K562 (cell line): ENCODE measurements at regions not wholly inside any gene's neighbourhood (a gene's known extent, or its start where the extent isn't known, plus 50 kb on each side); places are given as distances from the start of the nearest gene placed in this dataset.

ENCODE experiments used
- ATAC-seq: fragments of 200-7000 bp; cut with Tn5 transposase; 3 replicates; pipeline ENCODE4 v1.9.1; 2020; ENCODE audit warnings: moderate library complexity
- BruUV-seq: library from RNA; stranded (reverse); fragments of 400-500 nt; replicated peaks from 2 replicates; lab custom pipeline; 2021; lab: Mats Ljungman, UMichigan
- CTCF ChIA-PET: fragments of 300-600 bp; formaldehyde crosslinking; extraction: SDS; loops from one replicate; lab custom pipeline; 2021; ENCODE audit warnings: low intra/inter-chr PET ratio; lab: Yijun Ruan, JAX
- POLR2A ChIA-PET: fragments of 300-600, 350-650 bp; sonication (Branson Sonifier 250); formaldehyde crosslinking; extraction: SDS; loops from one replicate; lab custom pipeline; 2021; ENCODE audit warnings: antibody characterized with exemption, inconsistent platforms; lab: Yijun Ruan, JAX
- DNase-seq, 4 experiments: peaks; one replicate each; pipeline versions ENCODE4 v3.0.0 to v3.0.0-alpha.2; 2011 to 2018; ENCODE audit warnings: low spot score in 3 of 4, mixed read lengths in 3 of 4; ENCODE audit errors: extremely low read depth in 1 of 4
- FAIRE-seq: peaks from 2 replicates; lab custom pipeline; 2011; peaks lifted over from hg19 to GRCh38; lab: Jason Lieb, UNC
- H2AFZ ChIP-seq: 2 replicates; pipeline ENCODE4 v1.6.0; 2011; ENCODE audit warnings: low read depth, low read length, control low read depth, inconsistent platforms
- H3K27ac ChIP-seq: fragments of 200-600 bp; 3 replicates; pipeline ENCODE4 v1.8.0; 2011; ENCODE audit warnings: low read depth, mild to moderate bottlenecking, control low read depth, inconsistent platforms, low read length, moderate library complexity, mixed read lengths; ENCODE audit errors: extremely low read depth
- H3K27me3 ChIP-seq, 2 experiments: fragments of 300-600 bp in 1 of 2; 2 replicates in 1 of 2; 3 replicates in 1 of 2; pipeline versions ENCODE4 v1.6.0 to v1.8.0; 2011; ENCODE audit warnings: inconsistent platforms in 2 of 2, low read length in 2 of 2, mild to moderate bottlenecking in 1 of 2, mixed read lengths in 1 of 2, moderate library complexity in 1 of 2; ENCODE audit not compliant: control insufficient read depth in 2 of 2, insufficient read depth in 2 of 2
- H3K36me3 ChIP-seq: fragments of 300-600 bp; 3 replicates; pipeline ENCODE4 v1.8.0; 2011; ENCODE audit warnings: mild to moderate bottlenecking, low read length, inconsistent platforms; ENCODE audit not compliant: control insufficient read depth, insufficient read depth
- H3K4me1 ChIP-seq, 2 experiments: fragments of 200-600 bp in 1 of 2; replicated peaks in 1 of 2; 2 replicates in 1 of 2; 3 replicates in 1 of 2; pipeline versions ENCODE4 v1.5.1 to v1.8.0; 2011; ENCODE audit warnings: inconsistent platforms in 2 of 2, low read length in 2 of 2, mild to moderate bottlenecking in 1 of 2, mixed read lengths in 1 of 2, moderate library complexity in 1 of 2; ENCODE audit not compliant: control insufficient read depth in 2 of 2, insufficient read depth in 2 of 2
- H3K4me2 ChIP-seq: 2 replicates; pipeline ENCODE4 v1.6.1; 2011; ENCODE audit warnings: low read length, control low read depth, inconsistent platforms, mixed read lengths; ENCODE audit not compliant: insufficient read depth
- H3K4me3 ChIP-seq: fragments of 200-600 bp; sonication (generic), shearing (Covaris generic); 2 replicates; pipeline ENCODE4 v1.5.1; 2016; ENCODE audit warnings: control low read depth, inconsistent platforms
- H3K79me2 ChIP-seq: fragments of 200-600 bp; 3 replicates; pipeline ENCODE4 v1.8.0; 2011; ENCODE audit warnings: low read length, inconsistent platforms; ENCODE audit not compliant: control insufficient read depth, insufficient read depth
- H3K9ac ChIP-seq, 2 experiments: 2 replicates each; pipeline versions ENCODE4 v1.6.0 to v1.6.1; 2011; ENCODE audit warnings: low read depth in 2 of 2, low read length in 2 of 2, control low read depth in 1 of 2, inconsistent platforms in 1 of 2, mild to moderate bottlenecking in 1 of 2, mixed read lengths in 1 of 2; ENCODE audit not compliant: insufficient read depth in 1 of 2
- H3K9me1 ChIP-seq: one replicate; pipeline ENCODE4 v1.6.0; 2011; ENCODE audit warnings: inconsistent platforms, mild to moderate bottlenecking, low read length, moderate library complexity; ENCODE audit not compliant: control insufficient read depth, insufficient read depth
- H3K9me3 ChIP-seq: replicated peaks from 2 replicates; pipeline ENCODE4 v1.5.1; 2011; ENCODE audit warnings: low read depth, low read length, inconsistent platforms; ENCODE audit not compliant: control insufficient read depth, insufficient read depth
- H4K20me1 ChIP-seq: replicated peaks from 2 replicates; pipeline ENCODE4 v1.6.1; 2011; ENCODE audit warnings: low read length, inconsistent platforms, mixed read lengths; ENCODE audit not compliant: control insufficient read depth, insufficient read depth
- BMI1 ChIP-seq: fragments of 150-350 bp; IDR thresholded peaks from 2 replicates; pipeline ENCODE4 v1.6.1; 2014; ENCODE audit warnings: low read length
- BRF1 ChIP-seq: IDR thresholded peaks from 3 replicates; pipeline ENCODE4 v1.6.1; 2011; ENCODE audit warnings: borderline replicate concordance, mild to moderate bottlenecking; ENCODE audit not compliant: insufficient read length; ENCODE audit errors: extremely low read depth
- CAMTA2 ChIP-seq: fragments of 250-450 bp; sonication (Bioruptor Pico); conservative IDR thresholded peaks from 2 replicates; pipeline ENCODE4 v1.5.1; 2022
- CBFA2T2 ChIP-seq: fragments of 450-650 bp; conservative IDR thresholded peaks from 2 replicates; pipeline ENCODE4 v1.6.1; 2017; ENCODE audit warnings: mild to moderate bottlenecking
- CUX1 ChIP-seq: fragments of 200-800 bp; sonication (Bioruptor generic); IDR thresholded peaks from 2 replicates; pipeline ENCODE4 v1.6.1; 2016; ENCODE audit warnings: missing genetic modification characterization, missing compliant biosample characterization
- ETV6 ChIP-seq, 3 experiments: fragments of 150-350 bp in 1 of 3; sonication (generic) in 1 of 3; formaldehyde crosslinking in 1 of 3; IDR thresholded peaks; 2 replicates each; pipeline versions ENCODE4 v1.6.1 to v1.8.0; 2014 to 2022; ENCODE audit warnings: borderline replicate concordance in 2 of 3, low read depth in 2 of 3, antibody characterized with exemption in 1 of 3, low read length in 1 of 3, mild to moderate bottlenecking in 1 of 3, missing genetic modification reagents in 1 of 3
- HINFP ChIP-seq: fragments of 450-650 bp; conservative IDR thresholded peaks from 2 replicates; pipeline ENCODE4 v1.6.1; 2016; ENCODE audit warnings: missing genetic modification characterization, low read depth, mild to moderate bottlenecking, control low read depth, missing compliant biosample characterization
- IRF1 ChIP-seq: sonication (generic); formaldehyde crosslinking; IDR thresholded peaks from 2 replicates; pipeline ENCODE4 v1.8.0; 2022; ENCODE audit warnings: missing genetic modification reagents, mild to moderate bottlenecking, borderline replicate concordance
- LEF1 ChIP-seq: fragments of 450-650 bp; IDR thresholded peaks from 2 replicates; pipeline ENCODE4 v1.6.1; 2016; ENCODE audit warnings: mild to moderate bottlenecking
- MAX ChIP-seq: sonication (generic); formaldehyde crosslinking; IDR thresholded peaks from 2 replicates; pipeline ENCODE4 v1.9.0; 2022; ENCODE audit warnings: mild to moderate bottlenecking, missing genetic modification reagents
- RFX5 ChIP-seq: IDR thresholded peaks from 2 replicates; pipeline ENCODE4 v1.6.1; 2011; ENCODE audit warnings: low read depth, mild to moderate bottlenecking, improper control_type of control experiment, low read length
- SMAD4 ChIP-seq: fragments of 250-450 bp; sonication (Bioruptor Pico); conservative IDR thresholded peaks from 2 replicates; pipeline ENCODE4 v1.8.0; 2021; ENCODE audit warnings: inconsistent platforms, mild to moderate bottlenecking, moderate library complexity
- SPI1 ChIP-seq: IDR thresholded peaks from 2 replicates; pipeline ENCODE4 v1.6.1; 2011; ENCODE audit warnings: low read depth, low read length, control low read depth, borderline replicate concordance
- WGBS: fragments of 100-300 bp; shearing (Covaris generic); methylation state at CpG from one replicate; pipeline ENCODE4 v1.1.6; 2016; ENCODE audit warnings: low coverage, mixed read lengths; ENCODE audit not compliant: insufficient coverage; ENCODE audit errors: missing lambda C conversion rate; 5-methylcytosine and 5-hydroxymethylcytosine counted together
- in situ Hi-C: fragments of 300-500 bp; cut with MboI; formaldehyde crosslinking; loops from 4 replicates; pipeline ENCODE4 v1.15.0; 2018; ENCODE audit warnings: inconsistent platforms, mixed read lengths
- intact Hi-C: fragments of 100-400 bp; cut with micrococcal nuclease; formaldehyde crosslinking; loops from 2 replicates; pipeline ENCODE4 v1.14.2; 2022

- POLR2A ChIA-PET, result interaction anchor here (1.0 kb wide), 1 partner anchor 11 kb away, joined by 3 read pairs; no protein-coding TSS in a partner anchor
- no TSS peak for BruUV-seq
- WGBS, result 5% methylated on average over 1 of the region's 1 CpG
- CTCF ChIA-PET, result no interaction called here
- no peak for TF ChIP-seq LEF1
- TF ChIP-seq BMI1, result no peak
- no peak for TF ChIP-seq HINFP
- TF ChIP-seq CAMTA2 (CRISPR knock-in tag), result no peak
- no peak for TF ChIP-seq SMAD4 (CRISPR knock-in tag)
- TF ChIP-seq SPI1, result no peak
- TF ChIP-seq CBFA2T2, result no peak
- TF ChIP-seq ETV6 (IDR thresholded peaks at IDR 0.05; ENCODE audit: borderline replicate concordance in 1 of 2, low read depth in 2 of 2, low read length in 1 of 2), result no peak
- no peak for TF ChIP-seq ETV6 (CRISPR knock-in tag; IDR thresholded peaks at IDR 0.05; ENCODE audit: borderline replicate concordance)
- no peak for TF ChIP-seq MAX (CRISPR knock-in tag)
- no peak for TF ChIP-seq CUX1
- TF ChIP-seq RFX5, result no peak
- TF ChIP-seq BRF1, result no peak
- TF ChIP-seq IRF1, result no peak
- TF ChIP-seq, all 486 proteins: peak for 0
- Histone ChIP-seq H3K4me2 (no peak overlapping the region), H3K27ac (no peak overlapping the region), H3K79me2 (no peaks in the 10 kb centered on the region), H3K36me3 (no peaks in the 10 kb centered on the region), H2AFZ (no peak overlapping the region), H3K4me1 (no peaks in the 10 kb centered on the region), H3K4me3 (no peak overlapping the region), H3K9ac (no peak overlapping the region), H4K20me1 (no peaks in the 10 kb centered on the region), H3K27me3 (no peaks in the 10 kb centered on the region), H3K9me3 (no peaks in the 10 kb centered on the region), H3K9me1 (no peaks in the 10 kb centered on the region)
- no peak for DNase-seq
- intact Hi-C loops (no loop called here), in situ Hi-C loops (no loop called here)
- no peak for ATAC-seq
- no peak for FAIRE-seq
Observed at GRCh38 chr12:127469331-127469730, 797.6 kb upstream of the TMEM132C start.
